GM21529 (cell line): ENCODE measurements at regions not wholly inside any gene's neighbourhood (a gene's known extent, or its start where the extent isn't known, plus 50 kb on each side); places are given as distances from the start of the nearest gene placed in this dataset.

ENCODE experiments used
- ATAC-seq: cut with Tn5 transposase; IDR thresholded peaks from one replicate; pipeline ENCODE4 v1.9.1; 2021; ENCODE audit not compliant: unreplicated experiment

DNA sequence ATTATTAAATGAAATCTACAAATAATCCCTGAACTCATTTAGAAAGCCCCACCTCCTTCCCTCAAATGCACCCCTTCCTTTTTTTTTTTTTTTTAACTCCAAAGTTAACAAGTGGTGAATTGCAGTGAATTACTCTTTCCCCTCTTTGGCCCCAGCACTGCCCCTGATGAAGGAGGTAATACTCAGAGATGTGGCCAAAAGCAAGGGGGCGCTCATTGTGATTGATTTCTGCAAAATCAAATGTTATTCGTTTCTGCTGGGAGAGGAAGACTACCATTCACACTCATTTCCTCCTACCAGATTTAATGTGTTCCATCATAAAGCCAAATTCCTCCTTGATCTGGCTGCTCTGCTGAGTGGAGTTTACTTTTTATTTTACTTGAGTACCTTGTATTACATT lies 259.4 kb downstream of the GPD2 start:
- no peak for ATAC-seq

DNA sequence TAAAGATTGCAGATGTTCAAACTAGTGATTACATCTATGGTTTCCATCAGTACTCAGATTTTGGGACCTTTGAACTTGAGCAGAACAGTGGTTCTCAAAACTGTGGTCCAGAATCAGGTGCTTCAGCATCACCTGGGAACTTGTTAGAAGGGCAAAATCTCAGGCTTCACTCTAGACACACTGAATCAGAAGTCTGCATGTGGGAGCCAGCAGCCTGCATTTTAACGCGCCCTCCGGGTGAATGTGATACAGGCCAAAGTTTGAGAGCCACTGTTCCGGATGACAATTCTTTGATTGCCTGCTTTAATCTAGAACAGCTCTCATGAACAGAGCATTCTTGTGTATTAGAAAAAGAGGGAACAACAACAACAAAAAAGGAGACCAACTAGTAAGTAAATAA lies 261.7 kb downstream of the GPD2 start:
- ATAC-seq, result no peak

- ATAC-seq, result no peak
Observed at GRCh38 chr2:156700681-156701080, 264.5 kb downstream of the GPD2 start.

DNA sequence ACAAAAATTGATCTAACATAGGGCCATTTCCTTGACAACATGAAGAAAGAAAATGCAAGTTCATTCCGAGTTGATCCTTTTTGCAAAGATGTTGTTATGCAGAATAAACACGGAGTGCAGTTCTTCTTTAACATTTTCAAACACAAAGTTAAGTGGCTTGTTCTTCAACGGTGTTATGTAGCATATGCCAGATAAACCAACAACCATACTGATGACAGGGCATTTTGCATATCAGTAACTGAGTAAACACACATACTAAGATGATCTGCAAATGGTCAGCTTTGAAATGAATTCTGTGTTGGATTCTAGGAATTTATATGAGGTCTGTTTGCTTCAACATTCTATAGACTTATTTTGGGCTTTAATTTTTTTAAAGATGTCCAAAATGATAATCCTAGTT lies 266.4 kb downstream of the GPD2 start:
- ATAC-seq, result no peak

DNA sequence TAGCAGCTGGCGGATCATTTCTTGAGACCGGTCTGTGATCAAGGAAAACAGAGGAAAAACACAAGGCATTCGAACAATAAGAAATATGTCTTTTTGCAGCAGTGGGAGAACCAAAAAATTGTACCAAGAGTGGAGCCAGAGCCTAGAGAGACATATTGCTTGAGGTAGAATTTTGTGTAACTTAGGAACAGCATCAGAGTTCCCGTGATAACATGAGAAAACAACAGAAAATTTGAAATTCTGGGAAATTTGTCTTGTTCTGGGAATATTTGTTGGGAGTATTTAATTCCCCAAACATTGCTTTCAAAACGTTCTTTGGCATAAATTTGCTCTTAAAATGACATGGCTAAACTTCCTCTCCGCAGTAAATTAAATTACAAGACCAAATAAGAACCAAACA lies 267.5 kb downstream of the GPD2 start:
- no peak for ATAC-seq

DNA sequence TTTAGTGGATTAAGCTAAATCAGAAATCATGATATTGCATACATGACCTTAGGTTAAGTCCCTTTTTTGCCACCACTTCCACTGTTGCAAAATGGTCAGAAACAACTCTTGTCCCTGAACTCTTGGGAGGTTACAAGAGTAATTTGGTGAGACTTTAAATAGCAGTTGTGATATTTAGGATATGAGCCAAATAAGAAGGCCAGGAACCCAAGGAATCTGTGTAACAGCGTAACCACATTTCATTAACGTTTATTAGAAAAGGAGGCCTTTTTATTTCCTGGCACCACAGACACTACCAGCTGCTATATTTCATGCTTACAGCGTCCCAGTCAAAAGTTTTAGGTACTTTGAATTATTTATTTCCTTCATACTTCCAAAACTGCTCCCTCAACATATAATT lies 268.0 kb downstream of the GPD2 start:
- ATAC-seq, result no peak

DNA sequence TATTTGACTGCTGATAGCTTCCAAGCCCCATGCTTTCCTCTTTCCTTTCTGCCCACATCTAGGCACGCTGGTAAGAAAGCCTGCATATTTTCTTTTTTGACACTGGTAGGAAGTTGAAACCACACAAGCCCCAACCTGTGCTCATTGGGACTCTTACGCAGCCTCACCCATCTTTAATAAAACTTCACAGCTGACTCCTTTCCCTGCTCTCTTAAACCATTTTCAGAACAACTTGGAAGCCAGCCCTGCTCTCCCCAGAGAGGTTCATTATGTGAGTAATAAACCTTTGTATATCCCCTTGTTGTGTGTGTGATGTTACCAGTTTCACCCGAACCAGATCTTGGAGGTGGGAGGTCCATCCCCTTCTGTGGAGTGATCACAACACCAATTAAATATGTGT lies 268.4 kb downstream of the GPD2 start:
- ATAC-seq, result no peak

DNA sequence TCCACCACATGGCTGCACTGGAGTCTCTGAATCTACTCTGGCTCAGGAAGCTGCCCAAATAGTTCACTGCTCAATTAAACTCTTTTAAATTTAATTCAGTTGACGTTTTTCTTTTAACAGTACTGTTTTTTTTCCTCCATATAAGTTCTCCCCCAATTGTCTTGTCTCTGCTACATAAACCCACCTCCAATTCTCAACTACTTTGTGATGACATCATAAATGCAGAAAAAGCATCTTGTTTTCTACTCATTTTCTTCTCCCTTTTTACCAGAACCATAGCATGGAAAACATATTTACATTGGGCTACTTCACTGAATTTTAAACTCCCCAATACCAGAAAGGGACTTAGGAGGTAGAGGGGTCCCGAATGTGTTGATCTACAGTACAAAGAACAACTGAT lies 270.4 kb downstream of the GPD2 start:
- no peak for ATAC-seq

DNA sequence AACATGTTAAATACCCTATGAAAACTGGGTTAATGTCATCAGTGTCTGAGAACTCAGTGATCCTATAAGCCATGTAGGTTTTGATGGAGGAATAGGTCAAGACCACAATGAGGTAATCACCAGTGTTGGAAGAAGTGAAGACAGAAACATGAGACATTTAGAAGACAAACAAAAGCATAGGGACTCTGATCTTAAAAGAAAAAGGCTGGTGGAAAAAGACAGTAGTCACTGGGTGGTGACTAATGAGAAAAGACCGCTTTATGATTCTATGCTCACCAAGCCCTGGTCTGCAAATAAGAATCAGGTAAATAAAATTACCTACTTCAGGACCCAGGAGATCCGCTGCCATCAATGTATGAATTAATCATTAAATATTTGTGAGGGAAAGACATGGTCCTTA lies 271.9 kb downstream of the GPD2 start:
- no peak for ATAC-seq

- no peak for ATAC-seq
Observed at GRCh38 chr2:156709091-156709490, 272.9 kb downstream of the GPD2 start.

DNA sequence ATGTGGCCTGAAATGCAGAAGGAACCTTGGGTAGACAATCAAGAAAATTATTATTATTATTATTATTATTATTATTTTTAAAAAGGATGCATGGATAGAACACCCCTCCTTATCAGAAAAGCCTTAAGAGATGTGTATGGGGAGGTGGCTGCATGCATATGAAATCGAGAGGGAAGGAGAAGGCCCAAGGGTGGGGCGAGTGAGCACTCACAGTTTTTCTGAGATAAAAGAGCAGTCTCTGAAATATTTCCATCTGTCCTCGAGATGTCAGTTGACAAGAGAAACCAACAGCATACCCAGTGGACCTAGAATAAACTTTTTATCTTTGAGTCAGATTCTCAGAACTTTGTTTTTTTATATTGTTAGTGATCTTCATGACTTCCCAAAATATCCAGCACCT lies 282.9 kb downstream of the GPD2 start:
- no peak for ATAC-seq

- ATAC-seq, result no peak
Observed at GRCh38 chr2:156727867-156728266, 291.7 kb downstream of the GPD2 start.

GRCh38 chr2:156728328-156728727 lies 292.1 kb downstream of the GPD2 start:
- ATAC-seq, result no peak

DNA sequence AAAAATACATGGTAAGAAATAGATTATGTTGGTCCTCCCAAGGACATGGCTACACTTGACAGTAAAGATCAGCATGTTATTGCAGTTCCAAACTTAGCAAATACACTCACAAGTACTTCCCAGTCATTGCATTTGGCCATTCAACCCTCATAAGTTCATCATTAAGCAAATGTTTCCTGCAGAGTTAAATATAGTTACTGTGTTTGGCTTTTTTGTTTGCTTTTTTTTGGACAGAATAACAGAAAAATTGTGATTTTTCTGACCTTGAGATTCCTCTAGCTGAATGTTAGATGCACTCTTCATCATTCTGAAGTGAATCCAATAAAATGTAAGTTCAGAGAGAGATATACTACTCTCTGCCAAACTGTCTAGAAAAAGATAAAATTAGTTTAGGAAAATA lies 295.3 kb downstream of the GPD2 start:
- ATAC-seq, result no peak

- ATAC-seq, result no peak
Observed at GRCh38 chr2:156736950-156737349, 300.8 kb downstream of the GPD2 start.

- ATAC-seq, result no peak
Observed at GRCh38 chr2:156739301-156739700, 303.1 kb downstream of the GPD2 start.

- no peak for ATAC-seq
Observed at GRCh38 chr2:156745619-156746018, 309.4 kb downstream of the GPD2 start.

- ATAC-seq, result no peak
Observed at GRCh38 chr2:156748221-156748620, 312.0 kb downstream of the GPD2 start.

DNA sequence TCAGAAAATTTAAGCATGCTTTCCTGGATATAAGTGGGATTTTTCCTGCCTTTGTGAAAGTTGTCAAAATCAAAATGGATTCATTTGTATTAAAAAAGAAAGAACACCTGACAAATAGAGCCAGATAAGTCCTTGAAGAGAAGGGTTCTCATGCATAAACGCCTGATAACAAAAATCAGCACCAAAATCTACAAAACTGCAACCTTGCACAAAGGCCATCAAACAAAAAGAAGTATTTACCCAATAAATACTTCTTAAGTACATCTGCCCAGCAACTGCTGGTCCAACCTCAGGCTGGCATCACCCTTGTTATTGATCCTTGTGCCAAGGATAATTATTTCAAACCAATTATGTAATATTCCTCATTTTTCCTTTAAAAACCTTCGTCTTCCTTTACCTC lies 315.9 kb downstream of the GPD2 start:
- ATAC-seq, result no peak

DNA sequence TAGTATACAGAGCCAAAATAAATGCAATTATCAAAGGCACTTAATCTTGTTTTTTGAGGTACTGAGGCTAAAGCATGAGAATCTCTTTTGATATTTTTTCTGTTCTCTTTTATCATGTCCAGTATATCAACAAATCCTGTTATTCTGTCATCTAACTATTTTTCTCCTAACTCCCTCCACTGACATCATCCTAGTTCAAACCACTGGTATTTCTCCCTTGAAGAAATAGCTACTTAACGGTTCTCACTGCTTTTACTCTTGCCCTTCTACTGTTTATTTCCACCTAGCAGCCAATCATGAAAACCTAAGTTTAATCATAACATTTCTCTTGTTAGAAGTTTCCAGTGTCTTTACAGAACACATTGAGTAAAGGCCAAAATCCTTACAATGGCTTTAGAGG lies 317.6 kb downstream of the GPD2 start:
- ATAC-seq, result no peak

GRCh38 chr2:156756516-156756915 lies 320.3 kb downstream of the GPD2 start:
- ATAC-seq, result no peak

DNA sequence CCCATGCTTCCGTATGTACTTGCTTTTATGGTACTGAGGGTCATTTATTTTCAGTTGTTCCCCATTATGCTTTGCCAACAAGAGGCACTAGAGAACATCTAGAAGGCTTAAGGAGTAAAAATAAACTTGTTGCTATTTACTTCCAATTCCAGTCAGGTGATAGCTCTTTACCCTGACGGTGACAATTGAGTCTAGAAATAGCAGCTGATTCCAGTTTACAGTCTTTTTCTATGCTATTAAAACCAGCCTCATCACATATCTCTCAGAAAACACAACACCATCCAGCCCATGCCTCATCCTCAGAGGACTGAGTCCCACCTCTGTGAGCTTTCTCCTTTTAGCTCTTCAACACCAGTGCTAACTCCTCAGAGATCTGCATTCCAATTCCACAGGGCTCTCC lies 327.0 kb downstream of the GPD2 start:
- no peak for ATAC-seq

DNA sequence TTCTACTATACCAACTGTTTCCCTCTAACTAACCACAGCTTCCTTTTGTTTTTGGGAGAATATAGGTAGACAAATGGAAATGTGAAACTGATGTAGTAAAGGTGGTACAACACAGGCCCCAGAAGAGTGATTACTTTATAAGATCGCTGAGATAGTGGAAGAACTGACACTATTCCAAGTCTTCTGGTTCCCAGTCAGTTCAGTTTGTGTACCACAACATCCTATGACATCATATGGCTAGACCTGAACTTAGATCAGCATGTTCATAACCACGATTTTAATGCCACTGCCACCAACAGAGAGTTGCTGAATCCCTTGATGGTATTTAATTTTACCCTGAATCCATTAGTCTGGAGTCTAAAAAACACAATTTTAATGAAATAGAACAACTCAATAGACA lies 328.9 kb downstream of the GPD2 start:
- ATAC-seq, result no peak

- ATAC-seq, result no peak
Observed at GRCh38 chr2:156765450-156765849, 329.3 kb downstream of the GPD2 start.
